SK-N-SH (cell line): ENCODE measurements at regions not wholly inside any gene's neighbourhood (a gene's known extent, or its start where the extent isn't known, plus 50 kb on each side); places are given as distances from the start of the nearest gene placed in this dataset.

Experiments used
- FOXJ3 ChIP-seq: sonication (generic); formaldehyde crosslinking; IDR thresholded peaks from 2 replicates; pipeline ENCODE4 v1.5.1; 2020; ENCODE audit warnings: mild to moderate bottlenecking, missing genetic modification reagents
- JUND ChIP-seq: IDR thresholded peaks from 2 replicates; pipeline ENCODE4 v1.4.0; 2012
- MEF2A ChIP-seq: IDR thresholded peaks from 2 replicates; pipeline ENCODE4 v1.4.0; 2012; ENCODE audit warnings: low read depth, borderline replicate concordance
- MXI1 ChIP-seq: IDR thresholded peaks from 2 replicates; pipeline ENCODE4 v1.6.1; 2012; ENCODE audit warnings: mild to moderate bottlenecking, low read depth, low read length, improper control_type of control experiment
- NRF1 ChIP-seq: IDR thresholded peaks from 2 replicates; pipeline ENCODE4 v1.6.1; 2012; ENCODE audit warnings: low read depth, mild to moderate bottlenecking, low read length
- POLR2AphosphoS5 ChIP-seq: IDR thresholded peaks from 2 replicates; pipeline ENCODE4 v1.6.1; 2012; ENCODE audit warnings: low read depth, low read length
- TCF12 ChIP-seq: IDR thresholded peaks from 2 replicates; pipeline ENCODE4 v1.4.0; 2012
- YY1 ChIP-seq: IDR thresholded peaks from 2 replicates; pipeline ENCODE4 v1.4.0; 2012; ENCODE audit warnings: low read depth, mild to moderate bottlenecking
- ZBTB33 ChIP-seq: IDR thresholded peaks from 2 replicates; pipeline ENCODE4 v1.4.0; 2012; ENCODE audit warnings: low read depth, borderline replicate concordance
- TF ChIP-seq, protein P1 (sequence below): IDR thresholded peaks from 2 replicates; pipeline ENCODE4; 2012
- TF ChIP-seq, protein P2 (sequence below): fragments of 200-600 bp; sonication (generic); IDR thresholded peaks from 2 replicates; pipeline ENCODE4 v1.6.1; 2017; ENCODE audit warnings: antibody characterized with exemption, mild to moderate bottlenecking, moderate library complexity
- TF ChIP-seq, protein P3 (sequence below): fragments of 150-350 bp; IDR thresholded peaks from 2 replicates; pipeline ENCODE4 v1.6.1; 2017; ENCODE audit warnings: antibody characterized with exemption, low read length, low read depth, borderline replicate concordance

GRCh38 chr12:47017041-47017713 lies 62.2 kb upstream of the PCED1B start:
- TF ChIP-seq, protein P1, sequence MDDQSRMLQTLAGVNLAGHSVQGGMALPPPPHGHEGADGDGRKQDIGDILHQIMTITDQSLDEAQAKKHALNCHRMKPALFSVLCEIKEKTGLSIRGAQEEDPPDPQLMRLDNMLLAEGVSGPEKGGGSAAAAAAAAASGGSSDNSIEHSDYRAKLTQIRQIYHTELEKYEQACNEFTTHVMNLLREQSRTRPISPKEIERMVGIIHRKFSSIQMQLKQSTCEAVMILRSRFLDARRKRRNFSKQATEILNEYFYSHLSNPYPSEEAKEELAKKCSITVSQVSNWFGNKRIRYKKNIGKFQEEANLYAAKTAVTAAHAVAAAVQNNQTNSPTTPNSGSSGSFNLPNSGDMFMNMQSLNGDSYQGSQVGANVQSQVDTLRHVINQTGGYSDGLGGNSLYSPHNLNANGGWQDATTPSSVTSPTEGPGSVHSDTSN = no peak
- TF ChIP-seq POLR2AphosphoS5 = no peak
- TF ChIP-seq, protein P2, sequence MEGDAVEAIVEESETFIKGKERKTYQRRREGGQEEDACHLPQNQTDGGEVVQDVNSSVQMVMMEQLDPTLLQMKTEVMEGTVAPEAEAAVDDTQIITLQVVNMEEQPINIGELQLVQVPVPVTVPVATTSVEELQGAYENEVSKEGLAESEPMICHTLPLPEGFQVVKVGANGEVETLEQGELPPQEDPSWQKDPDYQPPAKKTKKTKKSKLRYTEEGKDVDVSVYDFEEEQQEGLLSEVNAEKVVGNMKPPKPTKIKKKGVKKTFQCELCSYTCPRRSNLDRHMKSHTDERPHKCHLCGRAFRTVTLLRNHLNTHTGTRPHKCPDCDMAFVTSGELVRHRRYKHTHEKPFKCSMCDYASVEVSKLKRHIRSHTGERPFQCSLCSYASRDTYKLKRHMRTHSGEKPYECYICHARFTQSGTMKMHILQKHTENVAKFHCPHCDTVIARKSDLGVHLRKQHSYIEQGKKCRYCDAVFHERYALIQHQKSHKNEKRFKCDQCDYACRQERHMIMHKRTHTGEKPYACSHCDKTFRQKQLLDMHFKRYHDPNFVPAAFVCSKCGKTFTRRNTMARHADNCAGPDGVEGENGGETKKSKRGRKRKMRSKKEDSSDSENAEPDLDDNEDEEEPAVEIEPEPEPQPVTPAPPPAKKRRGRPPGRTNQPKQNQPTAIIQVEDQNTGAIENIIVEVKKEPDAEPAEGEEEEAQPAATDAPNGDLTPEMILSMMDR = no peak
- TF ChIP-seq ZBTB33 = no peak
- no peak for TF ChIP-seq TCF12
- no peak for TF ChIP-seq JUND
- no peak for TF ChIP-seq NRF1
- TF ChIP-seq, protein P3, sequence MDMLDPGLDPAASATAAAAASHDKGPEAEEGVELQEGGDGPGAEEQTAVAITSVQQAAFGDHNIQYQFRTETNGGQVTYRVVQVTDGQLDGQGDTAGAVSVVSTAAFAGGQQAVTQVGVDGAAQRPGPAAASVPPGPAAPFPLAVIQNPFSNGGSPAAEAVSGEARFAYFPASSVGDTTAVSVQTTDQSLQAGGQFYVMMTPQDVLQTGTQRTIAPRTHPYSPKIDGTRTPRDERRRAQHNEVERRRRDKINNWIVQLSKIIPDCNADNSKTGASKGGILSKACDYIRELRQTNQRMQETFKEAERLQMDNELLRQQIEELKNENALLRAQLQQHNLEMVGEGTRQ = no peak
- TF ChIP-seq YY1 = no peak
- TF ChIP-seq FOXJ3 (CRISPR knock-in tag) = no peak
- TF ChIP-seq MXI1 = no peak
- no peak for TF ChIP-seq MEF2A
